ENCODE measurements at regions not wholly inside any gene's neighbourhood (a gene's known extent, or its start where the extent isn't known, plus 50 kb on each side); places are given as distances from the start of the nearest gene placed in this dataset.

GRCh38 chr3:125645616-125646015 lies 50.3 kb upstream of the OSBPL11 start:
- TF ChIP-seq GABPA (IDR thresholded peaks at IDR 0.05; ENCODE audit: low read depth) (no peak), SPI1 (IDR thresholded peaks at IDR 0.05; ENCODE audit: borderline replicate concordance, low read depth) (no peak), CTCF (IDR thresholded peaks at IDR 0.05; ENCODE audit: insufficient read depth, low read length) (no peak), REST (IDR thresholded peaks at IDR 0.05; ENCODE audit: insufficient replicate concordance, low read depth) (no peak), POLR2AphosphoS5 (IDR thresholded peaks at IDR 0.05; ENCODE audit: low read depth) (no peak)
- Histone ChIP-seq H3K27ac (replicated peaks) (no peak overlapping the region), H3K4me3 (replicated peaks; ENCODE audit: insufficient read depth, low read length) (no peak overlapping the region), H3K27me3 (ENCODE audit: insufficient read depth, poor library complexity, severe bottlenecking) (no peaks in the 10 kb centered on the region)
- no peak for DNase-seq (ENCODE audit: low read depth in 1 of 2, low spot score in 1 of 2)

GRCh38 chr3:125646581-125646980 lies 51.3 kb upstream of the OSBPL11 start:
- Histone ChIP-seq H3K4me3 (replicated peaks; ENCODE audit: insufficient read depth, low read length) (no peak overlapping the region), H3K27ac (replicated peaks) (no peak overlapping the region), H3K27me3 (ENCODE audit: insufficient read depth, poor library complexity, severe bottlenecking) (no peaks in the 10 kb centered on the region)
- DNase-seq (ENCODE audit: low read depth in 1 of 2, low spot score in 1 of 2) = no peak
- TF ChIP-seq GABPA (IDR thresholded peaks at IDR 0.05; ENCODE audit: low read depth) (no peak), POLR2AphosphoS5 (IDR thresholded peaks at IDR 0.05; ENCODE audit: low read depth) (no peak)

- Histone ChIP-seq H3K27ac (replicated peaks) (no peak overlapping the region), H3K4me3 (replicated peaks; ENCODE audit: insufficient read depth, low read length) (no peak overlapping the region), H3K27me3 (ENCODE audit: insufficient read depth, poor library complexity, severe bottlenecking) (no peaks in the 10 kb centered on the region)
- DNase-seq (ENCODE audit: low read depth in 1 of 2, low spot score in 1 of 2) = no peak
- TF ChIP-seq POLR2AphosphoS5 (IDR thresholded peaks at IDR 0.05; ENCODE audit: low read depth) (no peak), REST (IDR thresholded peaks at IDR 0.05; ENCODE audit: insufficient replicate concordance, low read depth) (no peak)
Measured at GRCh38 chr3:125647318-125648014, 52.2 kb upstream of the OSBPL11 start.

- Histone ChIP-seq H3K27me3 (ENCODE audit: insufficient read depth, poor library complexity, severe bottlenecking) (no peaks in the 10 kb centered on the region), H3K4me3 (replicated peaks; ENCODE audit: insufficient read depth, low read length) (no peak overlapping the region), H3K27ac (replicated peaks) (no peak overlapping the region)
- DNase-seq (ENCODE audit: low read depth in 1 of 2, low spot score in 1 of 2) = no peak
- no peak for TF ChIP-seq POLR2AphosphoS5 (IDR thresholded peaks at IDR 0.05; ENCODE audit: low read depth)
- no peak for TF ChIP-seq CTCF (IDR thresholded peaks at IDR 0.05; ENCODE audit: insufficient read depth, low read length)
- no peak for TF ChIP-seq SPI1 (IDR thresholded peaks at IDR 0.05; ENCODE audit: borderline replicate concordance, low read depth)
- no peak for TF ChIP-seq GABPA (IDR thresholded peaks at IDR 0.05; ENCODE audit: low read depth)
- no peak for TF ChIP-seq REST (IDR thresholded peaks at IDR 0.05; ENCODE audit: insufficient replicate concordance, low read depth)
Measured at GRCh38 chr3:125651244-125651643, 55.9 kb upstream of the OSBPL11 start.
